ENCODE measurements at regions not wholly inside any gene's neighbourhood (a gene's known extent, or its start where the extent isn't known, plus 50 kb on each side); places are given as distances from the start of the nearest gene placed in this dataset.

- Histone ChIP-seq H3K36me3 (ENCODE audit: control insufficient read depth, low read depth, low read length) (no peaks in the 10 kb centered on the region), H3K9me3 (ENCODE audit: control insufficient read depth, low read depth, low read length) (no peaks in the 10 kb centered on the region), H3K27me3 (ENCODE audit: control insufficient read depth, insufficient read depth, low read length) (no peaks in the 10 kb centered on the region), H3K4me1 (ENCODE audit: control insufficient read depth, low read depth, low read length) (peaks cover 20% of the 10 kb centered on the region), H3K27ac (ENCODE audit: low read length) (no peak overlapping the region), H3K4me3 (ENCODE audit: low read length) (no peak overlapping the region), H3K9ac (ENCODE audit: low read length) (no peak overlapping the region)
Measured at GRCh38 chr16:7861891-7862582, 529.4 kb downstream of the RBFOX1 start.

- no peaks in the 10 kb centered on the region for H3K4me1 ChIP-seq (ENCODE audit: control insufficient read depth, low read depth, low read length)
Measured at GRCh38 chr16:7853197-7853596, 520.6 kb downstream of the RBFOX1 start.

GRCh38 chr16:7849841-7850240 lies 517.2 kb downstream of the RBFOX1 start:
- no peak overlapping the region for H3K27ac ChIP-seq (ENCODE audit: low read length)
- H3K4me3 ChIP-seq (ENCODE audit: low read length): no peak overlapping the region
- H3K4me1 ChIP-seq (ENCODE audit: control insufficient read depth, low read depth, low read length): no peaks in the 10 kb centered on the region
- H3K9me3 ChIP-seq (ENCODE audit: control insufficient read depth, low read depth, low read length): no peaks in the 10 kb centered on the region
- no peaks in the 10 kb centered on the region for H3K36me3 ChIP-seq (ENCODE audit: control insufficient read depth, low read depth, low read length)
- no peak overlapping the region for H3K9ac ChIP-seq (ENCODE audit: low read length)
- H3K27me3 ChIP-seq (ENCODE audit: control insufficient read depth, insufficient read depth, low read length): peaks cover under 1% of the 10 kb centered on the region

More at GRCh38 chr16:7853197-7853596, 520.6 kb downstream of the RBFOX1 start:
- Histone ChIP-seq H3K4me3 (ENCODE audit: low read length) (no peak overlapping the region), H3K27me3 (ENCODE audit: control insufficient read depth, insufficient read depth, low read length) (no peaks in the 10 kb centered on the region), H3K27ac (ENCODE audit: low read length) (no peak overlapping the region), H3K9me3 (ENCODE audit: control insufficient read depth, low read depth, low read length) (no peaks in the 10 kb centered on the region), H3K36me3 (ENCODE audit: control insufficient read depth, low read depth, low read length) (no peaks in the 10 kb centered on the region), H3K9ac (ENCODE audit: low read length) (no peak overlapping the region)

- peaks cover 13% of the 10 kb centered on the region for H3K4me1 ChIP-seq (ENCODE audit: control insufficient read depth, low read depth, low read length)
- H3K9ac ChIP-seq (ENCODE audit: low read length): no peak overlapping the region
- H3K27me3 ChIP-seq (ENCODE audit: control insufficient read depth, insufficient read depth, low read length): peaks cover 7% of the 10 kb centered on the region
- no peaks in the 10 kb centered on the region for H3K36me3 ChIP-seq (ENCODE audit: control insufficient read depth, low read depth, low read length)
- H3K4me3 ChIP-seq (ENCODE audit: low read length): no peak overlapping the region
- no peaks in the 10 kb centered on the region for H3K9me3 ChIP-seq (ENCODE audit: control insufficient read depth, low read depth, low read length)
- H3K27ac ChIP-seq (ENCODE audit: low read length): no peak overlapping the region
Measured at GRCh38 chr16:7843261-7843660, 510.6 kb downstream of the RBFOX1 start.

- no peaks in the 10 kb centered on the region for H3K36me3 ChIP-seq (ENCODE audit: control insufficient read depth, low read depth, low read length)
- no peak overlapping the region for H3K9ac ChIP-seq (ENCODE audit: low read length)
- peaks cover 4% of the 10 kb centered on the region for H3K27me3 ChIP-seq (ENCODE audit: control insufficient read depth, insufficient read depth, low read length)
- peaks cover 12% of the 10 kb centered on the region for H3K4me1 ChIP-seq (ENCODE audit: control insufficient read depth, low read depth, low read length)
- H3K4me3 ChIP-seq (ENCODE audit: low read length): no peak overlapping the region
- no peaks in the 10 kb centered on the region for H3K9me3 ChIP-seq (ENCODE audit: control insufficient read depth, low read depth, low read length)
- no peak overlapping the region for H3K27ac ChIP-seq (ENCODE audit: low read length)
Measured at GRCh38 chr16:7839568-7839967, 506.9 kb downstream of the RBFOX1 start.

- no peak overlapping the region for H3K9ac ChIP-seq (ENCODE audit: low read length)
- H3K9me3 ChIP-seq (ENCODE audit: control insufficient read depth, low read depth, low read length): no peaks in the 10 kb centered on the region
- H3K4me1 ChIP-seq (ENCODE audit: control insufficient read depth, low read depth, low read length): no peaks in the 10 kb centered on the region
- no peak overlapping the region for H3K27ac ChIP-seq (ENCODE audit: low read length)
- H3K27me3 ChIP-seq (ENCODE audit: control insufficient read depth, insufficient read depth, low read length): no peaks in the 10 kb centered on the region
- H3K4me3 ChIP-seq (ENCODE audit: low read length): no peak overlapping the region
- no peaks in the 10 kb centered on the region for H3K36me3 ChIP-seq (ENCODE audit: control insufficient read depth, low read depth, low read length)
Measured at GRCh38 chr16:7834771-7835431, 502.3 kb downstream of the RBFOX1 start.

GRCh38 chr16:7820816-7821215 lies 488.2 kb downstream of the RBFOX1 start:
- Histone ChIP-seq H3K4me1 (ENCODE audit: control insufficient read depth, low read depth, low read length) (no peaks in the 10 kb centered on the region), H3K9ac (ENCODE audit: low read length) (no peak overlapping the region), H3K9me3 (ENCODE audit: control insufficient read depth, low read depth, low read length) (no peaks in the 10 kb centered on the region), H3K36me3 (ENCODE audit: control insufficient read depth, low read depth, low read length) (no peaks in the 10 kb centered on the region), H3K27me3 (ENCODE audit: control insufficient read depth, insufficient read depth, low read length) (no peaks in the 10 kb centered on the region), H3K4me3 (ENCODE audit: low read length) (no peak overlapping the region), H3K27ac (ENCODE audit: low read length) (no peak overlapping the region)

- Histone ChIP-seq H3K9ac (ENCODE audit: low read length) (no peak overlapping the region), H3K27me3 (ENCODE audit: control insufficient read depth, insufficient read depth, low read length) (no peaks in the 10 kb centered on the region), H3K4me3 (ENCODE audit: low read length) (no peak overlapping the region), H3K4me1 (ENCODE audit: control insufficient read depth, low read depth, low read length) (no peaks in the 10 kb centered on the region), H3K36me3 (ENCODE audit: control insufficient read depth, low read depth, low read length) (no peaks in the 10 kb centered on the region), H3K27ac (ENCODE audit: low read length) (no peak overlapping the region), H3K9me3 (ENCODE audit: control insufficient read depth, low read depth, low read length) (no peaks in the 10 kb centered on the region)
Measured at GRCh38 chr16:7805686-7806396, 473.2 kb downstream of the RBFOX1 start.

- Histone ChIP-seq H3K9me3 (ENCODE audit: control insufficient read depth, low read depth, low read length) (no peaks in the 10 kb centered on the region), H3K4me1 (ENCODE audit: control insufficient read depth, low read depth, low read length) (no peaks in the 10 kb centered on the region), H3K9ac (ENCODE audit: low read length) (no peak overlapping the region), H3K4me3 (ENCODE audit: low read length) (no peak overlapping the region), H3K27ac (ENCODE audit: low read length) (no peak overlapping the region), H3K36me3 (ENCODE audit: control insufficient read depth, low read depth, low read length) (no peaks in the 10 kb centered on the region), H3K27me3 (ENCODE audit: control insufficient read depth, insufficient read depth, low read length) (no peaks in the 10 kb centered on the region)
Measured at GRCh38 chr16:7804635-7805195, 472.1 kb downstream of the RBFOX1 start.

- no peaks in the 10 kb centered on the region for H3K9me3 ChIP-seq (ENCODE audit: control insufficient read depth, low read depth, low read length)
- no peaks in the 10 kb centered on the region for H3K4me1 ChIP-seq (ENCODE audit: control insufficient read depth, low read depth, low read length)
- no peak overlapping the region for H3K9ac ChIP-seq (ENCODE audit: low read length)
- H3K27ac ChIP-seq (ENCODE audit: low read length): no peak overlapping the region
- no peak overlapping the region for H3K4me3 ChIP-seq (ENCODE audit: low read length)
- H3K27me3 ChIP-seq (ENCODE audit: control insufficient read depth, insufficient read depth, low read length): no peaks in the 10 kb centered on the region
- no peaks in the 10 kb centered on the region for H3K36me3 ChIP-seq (ENCODE audit: control insufficient read depth, low read depth, low read length)
Measured at GRCh38 chr16:7792346-7792745, 459.7 kb downstream of the RBFOX1 start.

GRCh38 chr16:7791028-7791590 lies 458.5 kb downstream of the RBFOX1 start:
- Histone ChIP-seq H3K27ac (ENCODE audit: low read length) (no peak overlapping the region), H3K36me3 (ENCODE audit: control insufficient read depth, low read depth, low read length) (no peaks in the 10 kb centered on the region), H3K4me1 (ENCODE audit: control insufficient read depth, low read depth, low read length) (no peaks in the 10 kb centered on the region), H3K9ac (ENCODE audit: low read length) (no peak overlapping the region), H3K9me3 (ENCODE audit: control insufficient read depth, low read depth, low read length) (no peaks in the 10 kb centered on the region), H3K27me3 (ENCODE audit: control insufficient read depth, insufficient read depth, low read length) (no peaks in the 10 kb centered on the region), H3K4me3 (ENCODE audit: low read length) (no peak overlapping the region)

Data from iPS-18a (cell line).